Spleen (tissue), 11 donors: ENCODE measurements at regions not wholly inside any gene's neighbourhood (a gene's known extent, or its start where the extent isn't known, plus 50 kb on each side); places are given as distances from the start of the nearest gene placed in this dataset.
A peak's percentile ranks its signal among the peaks of the same experiment; 100 is the strongest.

ENCODE experiments used
- DNase-seq: peaks from one replicate; pipeline ENCODE4 v3.0.0-alpha.2; 2020
- H3K27ac ChIP-seq, 8 donors: fragments of 200-600 bp; sonication (generic) in 7 of 8; 1 replicate in 4 of 8; 2 replicates in 4 of 8; pipeline versions ENCODE4 v1.5.0 to v1.8.0; 2016 to 2021; ENCODE audit warnings: inconsistent platforms in 4 of 8, mild to moderate bottlenecking in 4 of 8, moderate library complexity in 1 of 8
- H3K27me3 ChIP-seq, 7 donors: fragments of 200-600 bp; sonication (generic) in 6 of 7; replicated peaks in 1 of 7; 1 replicate in 4 of 7; 2 replicates in 3 of 7; pipeline versions ENCODE4 v1.5.0 to v1.8.0; 2016 to 2021; ENCODE audit warnings: inconsistent platforms in 3 of 7, mild to moderate bottlenecking in 1 of 7
- H3K36me3 ChIP-seq, 6 donors: fragments of 200-600 bp; sonication (generic) in 5 of 6; 1 replicate in 4 of 6; 2 replicates in 2 of 6; pipeline versions ENCODE4 v1.5.0 to v1.8.0; 2016 to 2021; ENCODE audit warnings: inconsistent platforms in 2 of 6
- H3K4me1 ChIP-seq, 6 donors: fragments of 200-600 bp; sonication (generic) in 5 of 6; 1 replicate in 3 of 6; 2 replicates in 3 of 6; pipeline versions ENCODE4 v1.5.0 to v1.8.0; 2016 to 2021; ENCODE audit warnings: inconsistent platforms in 3 of 6
- H3K4me3 ChIP-seq, 8 donors: fragments of 200-600 bp; sonication (generic) in 7 of 8; 1 replicate in 4 of 8; 2 replicates in 4 of 8; pipeline versions ENCODE4 v1.5.0 to v1.8.0; 2016 to 2021; ENCODE audit warnings: inconsistent platforms in 4 of 8, mild to moderate bottlenecking in 4 of 8, moderate library complexity in 2 of 8
- H3K9me3 ChIP-seq, 8 donors: fragments of 200-600 bp; sonication (generic) in 7 of 8; 1 replicate in 4 of 8; 2 replicates in 4 of 8; pipeline versions ENCODE4 v1.5.0 to v1.8.0; 2016 to 2021; ENCODE audit warnings: inconsistent platforms in 4 of 8
- CTCF ChIP-seq, 11 experiments: fragments of 200-600 bp in 7 of 11; fragments of 450-650 bp in 4 of 11; sonication (generic) in 4 of 11; IDR thresholded peaks in 8 of 11; conservative IDR thresholded peaks in 3 of 11; 1 replicate in 7 of 11; 2 replicates in 4 of 11; pipeline versions ENCODE4 v1.4.0 to v1.8.0; 2016 to 2021; ENCODE audit warnings: antibody characterized with exemption in 11 of 11, inconsistent platforms in 4 of 11, mild to moderate bottlenecking in 1 of 11
- POLR2A ChIP-seq, 3 donors: fragments of 450-650 bp; IDR thresholded peaks; one replicate each; pipeline ENCODE4 v1.5.1; 2017; ENCODE audit warnings: antibody characterized with exemption in 3 of 3, mild to moderate bottlenecking in 1 of 3
- POLR2AphosphoS5 ChIP-seq, 3 donors: sonication (generic); formaldehyde crosslinking; IDR thresholded peaks; one replicate each; pipeline ENCODE4 v1.5.1; 2017; ENCODE audit warnings: antibody characterized with exemption in 3 of 3
- WGBS, 5 donors: extraction: QIAGEN DNeasy Blood & Tissue Kit in 3 of 5; methylation state at CpG; one replicate each; pipeline versions ENCODE4 v1.1.5 to v1.1.7; 2013 to 2018; 5-methylcytosine and 5-hydroxymethylcytosine counted together
- intact Hi-C: fragments of 100-400 bp; cut with DNase I; formaldehyde crosslinking; loops from one replicate; pipeline ENCODE4 v1.15.0; 2023; ENCODE audit warnings: low total_unique reads
- donor health status: healthy with polysubstance abuse.
- donor health status: DM: no; HTN: no; CAD: no; lungs with moderate emphysema.
- donor health status: DM: no; HTN: no; CAD: no.
- donor health status: Bipolar disorder and iron deficiency.
- donor health status: healthy.
- donor health status: DM: no; HTN: no; CAD: no.
- donor health status: DM: yes; HTN: yes; CAD: no.

GRCh38 chr5:61268871-61269270, 63.2 kb upstream of the ZSWIM6 start:
- DNase-seq: no peak
- H3K27me3 ChIP-seq: no peaks in the 10 kb centered on the region
- no peaks in the 10 kb centered on the region for H3K9me3 ChIP-seq
- H3K4me3 ChIP-seq: no peak overlapping the region
- peak overlapping the region in 2 of 8 donors; percentile 17 to 26 for H3K27ac ChIP-seq
- intact Hi-C loops: no loop called here
- H3K4me1 ChIP-seq: peaks cover 0 to 14% (median 7%) of the 10 kb centered on the region in 6 donors
- no peaks in the 10 kb centered on the region for H3K36me3 ChIP-seq
- TF ChIP-seq POLR2AphosphoS5 (IDR thresholded peaks at IDR 0.05) (no peak), POLR2A (IDR thresholded peaks at IDR 0.05) (no peak), CTCF (IDR thresholded peaks at IDR 0.05 in 8 of 11, conservative IDR thresholded peaks at IDR 0.05 in 3 of 11) (no peak)
- 32 to 50% (median 41%) methylated on average over 2 of the region's 2 CpGs for WGBS, 5 donors

- H3K9me3 ChIP-seq: no peaks in the 10 kb centered on the region
- H3K27me3 ChIP-seq: no peaks in the 10 kb centered on the region
- no peak overlapping the region for H3K27ac ChIP-seq
- H3K4me3 ChIP-seq: no peak overlapping the region
- 69 to 80% (median 75%) methylated on average over 7 of the region's 7 CpGs for WGBS, 5 donors
- TF ChIP-seq POLR2AphosphoS5 (IDR thresholded peaks at IDR 0.05) (no peak), CTCF (IDR thresholded peaks at IDR 0.05 in 8 of 11, conservative IDR thresholded peaks at IDR 0.05 in 3 of 11) (no peak), POLR2A (IDR thresholded peaks at IDR 0.05) (no peak)
- H3K36me3 ChIP-seq: no peaks in the 10 kb centered on the region
- intact Hi-C loops: no loop called here
- no peak for DNase-seq
- H3K4me1 ChIP-seq: peaks cover 0 to 25% (median 10%) of the 10 kb centered on the region in 6 donors
Observed at GRCh38 chr5:61270510-61271165, 61.4 kb upstream of the ZSWIM6 start.

GRCh38 chr5:61272688-61273087, 59.4 kb upstream of the ZSWIM6 start:
- intact Hi-C loops: no loop called here
- Histone ChIP-seq H3K4me3 (no peak overlapping the region), H3K9me3 (no peaks in the 10 kb centered on the region), H3K4me1 (peaks cover 0 to 45% (median 25%) of the 10 kb centered on the region in 6 donors), H3K36me3 (no peaks in the 10 kb centered on the region), H3K27me3 (no peaks in the 10 kb centered on the region), H3K27ac (no peak overlapping the region)
- DNase-seq: no peak
- no peak for TF ChIP-seq POLR2A (IDR thresholded peaks at IDR 0.05)
- TF ChIP-seq CTCF (IDR thresholded peaks at IDR 0.05 in 8 of 11, conservative IDR thresholded peaks at IDR 0.05 in 3 of 11): no peak
- TF ChIP-seq POLR2AphosphoS5 (IDR thresholded peaks at IDR 0.05): no peak
- 88 to 97% (median 96%) methylated on average over 2 of the region's 2 CpGs for WGBS, 5 donors

GRCh38 chr5:61273279-61273975, 58.6 kb upstream of the ZSWIM6 start:
- WGBS, 5 donors: 90 to 94% (median 90%) methylated on average over 1 of the region's 1 CpG
- H3K27ac ChIP-seq: peak overlapping the region in 2 of 8 donors; percentile 40 to 82
- intact Hi-C loops: no loop called here
- peaks cover 0 to 50% (median 28%) of the 10 kb centered on the region in 6 donors for H3K4me1 ChIP-seq
- no peak for TF ChIP-seq POLR2AphosphoS5 (IDR thresholded peaks at IDR 0.05)
- TF ChIP-seq POLR2A (IDR thresholded peaks at IDR 0.05): no peak
- no peak for TF ChIP-seq CTCF (IDR thresholded peaks at IDR 0.05 in 8 of 11, conservative IDR thresholded peaks at IDR 0.05 in 3 of 11)
- no peaks in the 10 kb centered on the region for H3K27me3 ChIP-seq
- H3K4me3 ChIP-seq: no peak overlapping the region
- no peak for DNase-seq
- H3K9me3 ChIP-seq: no peaks in the 10 kb centered on the region
- no peaks in the 10 kb centered on the region for H3K36me3 ChIP-seq
